ENCODE measurements at regions not wholly inside any gene's neighbourhood (a gene's known extent, or its start where the extent isn't known, plus 50 kb on each side); places are given as distances from the start of the nearest gene placed in this dataset.
"Not testable (repeated sequence)": the region's sequence is repeated elsewhere in the genome, so short reads cannot be mapped to it uniquely, and the experiment has no call there.

DNA sequence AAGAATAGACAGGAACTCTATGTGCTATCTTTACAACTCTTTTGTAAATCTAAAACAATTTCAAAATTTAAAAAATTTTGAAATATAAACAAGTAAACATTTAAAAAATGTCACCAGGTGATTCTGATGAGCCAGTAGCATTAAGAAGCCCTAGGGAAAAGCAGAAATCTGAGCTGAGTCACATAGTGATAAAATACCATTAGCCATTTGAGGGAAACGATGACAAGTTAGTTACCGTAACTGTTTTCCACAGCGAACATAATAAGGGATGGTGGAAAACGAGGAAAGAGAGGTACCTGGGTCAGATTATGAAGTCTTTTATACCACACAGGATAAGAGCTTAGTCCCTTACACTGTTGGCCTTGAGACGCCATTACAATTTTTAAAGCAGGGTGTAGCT, 55.5 kb downstream of the PRR15 start:
- no peak overlapping the region for H3K4me3 ChIP-seq (ENCODE audit: low read depth, low read length)
- no peak for DNase-seq (ENCODE audit: low read depth)

DNA sequence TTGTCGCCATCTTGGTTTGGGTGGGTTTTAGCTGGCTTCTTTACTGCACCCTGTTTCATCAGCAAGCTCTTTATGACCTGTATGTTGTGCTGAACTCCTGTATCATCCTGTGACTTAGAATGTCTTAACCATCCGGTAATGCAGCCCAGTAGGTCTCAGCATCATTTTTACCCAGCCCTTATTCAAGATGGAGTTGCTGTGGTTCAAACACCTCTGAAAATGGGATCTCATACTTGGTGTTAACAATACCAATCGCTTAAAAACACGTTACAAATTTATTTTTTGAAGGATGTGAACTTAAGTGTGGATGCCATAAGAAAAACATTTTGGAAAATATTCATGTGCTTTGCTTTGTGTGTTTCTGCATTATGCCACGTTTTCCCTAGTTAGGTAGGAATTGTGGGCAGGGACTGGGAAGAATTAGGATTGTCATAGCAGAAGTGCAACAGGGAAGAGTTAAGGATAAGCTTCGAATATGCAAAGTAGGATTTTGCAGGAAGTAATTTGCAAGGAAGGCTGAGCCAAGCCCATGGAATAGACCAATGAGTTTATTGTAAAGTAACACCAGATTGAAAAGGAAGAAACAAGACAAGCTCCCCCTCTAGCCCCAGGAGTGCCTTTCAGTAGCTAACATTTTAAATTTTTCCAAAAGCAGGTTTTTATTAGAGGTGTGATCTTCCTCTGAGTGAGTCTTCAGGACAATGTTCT, 56.4 kb downstream of the PRR15 start:
- H3K4me3 ChIP-seq (ENCODE audit: low read depth, low read length) = no peak overlapping the region
- DNase-seq (ENCODE audit: low read depth) = no peak

DNA sequence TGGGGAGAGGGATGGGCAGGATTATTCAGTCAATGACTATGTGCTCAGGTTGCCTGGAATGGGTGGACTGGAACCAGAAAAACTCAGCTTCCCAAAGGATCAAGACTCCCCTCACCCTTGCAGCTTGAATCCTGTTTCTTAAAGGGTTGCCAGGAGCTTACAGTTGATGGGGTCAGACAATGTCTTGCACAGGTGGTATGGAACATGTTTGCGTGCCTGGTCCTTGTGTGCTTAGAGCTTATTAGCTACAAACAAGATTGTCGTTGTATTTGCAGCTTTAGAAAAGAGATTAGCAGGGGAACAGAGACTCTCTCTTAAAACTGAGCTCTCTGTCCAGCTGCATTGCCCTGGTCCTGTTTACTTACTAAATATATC, 56.9 kb downstream of the PRR15 start:
- no peak for DNase-seq (ENCODE audit: low read depth)
- no peak overlapping the region for H3K4me3 ChIP-seq (ENCODE audit: low read depth, low read length)

DNA sequence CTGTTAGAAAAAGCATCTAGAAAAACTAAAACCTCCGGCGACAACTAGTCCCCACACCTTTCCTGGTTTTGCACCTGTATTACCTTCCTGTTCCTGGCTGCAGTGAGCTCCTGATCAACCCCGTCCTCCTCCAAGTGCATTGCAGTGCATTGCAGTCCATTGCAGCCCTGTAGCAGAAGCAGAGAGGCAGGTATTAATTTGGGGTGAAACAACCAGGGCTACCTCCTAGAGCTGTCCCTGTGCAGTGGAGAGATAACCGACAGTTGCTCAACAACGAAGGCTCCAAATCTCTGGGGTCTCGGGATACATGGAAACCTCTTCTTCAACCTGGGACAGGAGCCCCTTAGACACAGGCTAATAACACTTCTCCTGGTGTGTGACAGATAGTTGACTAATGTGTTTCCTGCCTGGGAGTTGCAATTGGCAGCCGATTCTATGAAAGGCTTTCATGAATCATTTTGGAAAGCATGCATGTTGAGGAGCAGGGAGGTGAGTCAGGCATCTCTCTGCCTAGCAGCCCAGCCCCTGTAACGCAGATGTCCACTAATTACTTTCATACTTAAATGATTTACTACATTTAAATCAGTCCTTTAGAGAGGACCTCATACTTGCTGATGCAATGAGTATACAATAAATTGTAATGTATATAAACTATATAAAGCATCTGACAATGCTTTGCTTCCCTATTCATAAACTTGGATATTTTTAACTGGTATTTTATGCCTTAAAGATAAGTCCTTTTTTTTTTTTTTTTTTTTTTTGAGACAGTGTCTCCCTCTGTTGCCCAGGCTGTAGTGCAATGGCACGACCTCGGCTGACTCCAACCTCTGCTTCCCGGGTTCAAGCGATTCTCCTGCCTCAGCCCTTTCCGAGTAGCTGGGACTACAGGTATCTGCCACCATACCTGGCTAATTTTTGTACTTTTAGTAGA, 59.0 kb downstream of the PRR15 start:
- peak; percentile 92 for DNase-seq (ENCODE audit: low read depth)
- H3K4me3 ChIP-seq (ENCODE audit: low read depth, low read length) = no peak overlapping the region

DNA sequence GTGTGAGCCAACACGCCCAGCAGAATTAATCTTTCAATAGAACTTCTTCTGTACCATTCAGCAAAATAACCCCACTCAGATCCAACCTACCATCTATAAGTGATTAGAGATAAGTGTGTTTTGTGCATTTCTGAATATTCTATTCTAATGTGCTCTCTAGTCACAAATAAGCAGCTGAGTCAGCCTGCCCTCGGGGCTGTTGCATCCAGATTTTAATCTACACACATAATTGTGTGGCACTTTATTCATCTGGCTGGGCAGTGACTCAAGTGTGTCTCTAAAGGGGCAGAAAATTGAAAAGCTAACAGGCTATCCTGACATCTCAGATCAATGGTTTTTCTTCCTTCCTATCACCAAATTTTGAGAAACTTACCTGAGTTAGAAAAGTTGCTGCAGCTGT, 60.3 kb downstream of the PRR15 start:
- DNase-seq (ENCODE audit: low read depth) = no peak
- H3K4me3 ChIP-seq (ENCODE audit: low read depth, low read length) = no peak overlapping the region

DNA sequence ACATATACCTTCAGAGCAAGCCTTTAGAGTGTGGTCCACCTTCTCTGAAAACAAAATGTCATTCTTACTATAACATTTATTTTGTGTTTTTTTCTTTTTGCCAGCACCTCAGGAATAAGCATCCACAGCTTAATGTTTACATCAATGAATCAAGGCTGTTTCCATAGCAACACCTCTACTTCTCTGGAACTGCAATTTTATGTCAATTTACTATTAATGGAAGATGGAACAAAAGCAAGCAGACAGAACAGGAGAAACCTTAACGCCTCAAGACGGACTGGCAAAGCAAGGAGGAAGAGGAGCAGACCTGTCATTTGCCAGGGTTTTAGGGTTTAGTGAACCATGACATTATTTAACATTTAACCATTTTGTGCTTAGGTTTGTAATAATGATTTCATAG, 63.1 kb downstream of the PRR15 start:
- DNase-seq (ENCODE audit: low read depth) = no peak
- no peak overlapping the region for H3K4me3 ChIP-seq (ENCODE audit: low read depth, low read length)

DNA sequence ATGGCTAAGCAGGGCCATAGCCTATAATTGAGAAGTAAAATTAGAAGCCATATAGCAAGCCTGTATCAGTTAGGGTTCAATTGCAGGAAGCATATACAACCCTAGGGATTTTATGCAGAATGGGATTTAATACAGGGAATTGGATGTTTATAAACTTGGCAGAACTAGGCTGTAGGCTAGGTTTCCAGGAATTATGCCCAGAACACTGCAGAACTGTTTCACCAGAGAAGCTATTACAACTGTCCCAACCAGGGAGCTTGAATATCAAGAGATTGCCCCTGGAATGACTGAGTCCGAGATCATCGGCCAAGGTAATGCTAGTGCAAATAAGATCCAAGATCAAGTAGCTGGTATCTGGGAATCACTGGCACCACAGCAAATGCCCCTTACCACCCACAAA, 64.0 kb downstream of the PRR15 start:
- DNase-seq (ENCODE audit: low read depth) = no peak
- no peak overlapping the region for H3K4me3 ChIP-seq (ENCODE audit: low read depth, low read length)

GRCh38 chr7:29629507-29629906, 65.9 kb downstream of the PRR15 start:
- DNase-seq (ENCODE audit: low read depth) = no peak
- H3K4me3 ChIP-seq (ENCODE audit: low read depth, low read length) = no peak overlapping the region

DNA sequence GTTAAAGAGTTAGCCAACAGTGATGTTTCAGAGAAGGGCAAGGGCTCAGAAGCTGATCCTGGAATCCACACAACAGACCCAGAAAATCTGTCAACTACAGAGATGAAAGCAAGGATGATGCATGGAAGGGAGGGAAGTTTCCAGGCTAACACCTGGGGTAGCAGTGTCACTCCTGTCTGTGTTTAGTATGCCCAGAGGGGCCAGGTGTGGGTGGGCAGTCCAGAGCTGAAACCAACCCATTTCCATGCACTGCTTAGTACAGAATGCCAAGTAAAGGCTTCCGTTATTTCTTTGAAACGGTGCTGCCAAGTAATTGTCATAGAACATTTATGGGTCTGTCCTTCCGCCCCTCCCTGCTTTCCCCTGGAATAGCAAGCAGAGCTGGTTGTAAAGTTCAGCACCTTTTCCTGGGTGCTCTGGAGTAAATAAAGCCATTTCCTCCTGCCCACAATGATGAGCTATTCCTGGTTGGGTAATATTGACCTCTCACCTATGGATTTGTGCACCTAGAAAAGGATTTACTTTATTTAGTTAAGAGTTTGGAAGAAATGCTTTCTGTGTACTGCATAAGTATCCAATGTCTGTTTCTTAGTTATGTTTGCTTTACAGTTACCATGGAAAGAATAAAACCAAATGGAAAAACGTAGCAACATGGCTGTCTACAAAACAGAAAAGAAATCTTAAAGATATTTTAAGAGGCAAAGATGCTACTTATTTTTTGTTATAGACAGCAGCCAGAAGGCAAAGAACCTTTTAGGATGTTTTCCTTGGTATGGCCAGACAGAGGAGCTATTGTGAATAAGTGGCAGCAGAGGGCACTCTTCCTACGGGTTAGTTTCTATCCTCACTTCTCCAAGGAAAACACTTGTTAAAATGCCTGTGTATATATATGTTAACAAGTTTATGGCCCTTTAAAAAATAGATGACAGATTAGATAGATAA, 71.7 kb downstream of the PRR15 start:
- H3K4me3 ChIP-seq (ENCODE audit: low read depth, low read length); DNase-seq (ENCODE audit: low read depth): not testable (repeated sequence)

- DNase-seq (ENCODE audit: low read depth) = no peak
- no peak overlapping the region for H3K4me3 ChIP-seq (ENCODE audit: low read depth, low read length)
These were observed 72.3 kb downstream of the PRR15 start for GRCh38 chr7:29636009-29636351.

DNA sequence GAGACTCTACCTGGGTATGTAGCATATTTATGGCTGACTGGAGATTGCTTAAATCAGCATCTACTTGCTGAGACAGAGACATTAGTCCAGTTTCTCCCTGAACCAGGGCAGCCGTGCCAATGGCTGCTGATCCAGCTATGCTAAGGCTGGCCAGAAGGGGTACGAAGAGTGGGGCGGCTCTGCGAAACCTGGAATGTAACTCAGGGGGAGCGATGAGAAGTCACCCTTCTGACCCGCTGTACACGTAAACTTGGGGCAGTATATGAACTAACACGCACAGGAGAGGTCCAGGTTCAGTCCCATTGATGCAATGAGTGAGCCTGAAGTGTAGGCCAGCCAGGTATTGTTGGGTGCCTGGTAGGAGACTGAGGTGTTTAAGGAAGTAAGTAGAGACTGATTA, 73.7 kb downstream of the PRR15 start:
- no peak for DNase-seq (ENCODE audit: low read depth)
- H3K4me3 ChIP-seq (ENCODE audit: low read depth, low read length) = no peak overlapping the region

DNA sequence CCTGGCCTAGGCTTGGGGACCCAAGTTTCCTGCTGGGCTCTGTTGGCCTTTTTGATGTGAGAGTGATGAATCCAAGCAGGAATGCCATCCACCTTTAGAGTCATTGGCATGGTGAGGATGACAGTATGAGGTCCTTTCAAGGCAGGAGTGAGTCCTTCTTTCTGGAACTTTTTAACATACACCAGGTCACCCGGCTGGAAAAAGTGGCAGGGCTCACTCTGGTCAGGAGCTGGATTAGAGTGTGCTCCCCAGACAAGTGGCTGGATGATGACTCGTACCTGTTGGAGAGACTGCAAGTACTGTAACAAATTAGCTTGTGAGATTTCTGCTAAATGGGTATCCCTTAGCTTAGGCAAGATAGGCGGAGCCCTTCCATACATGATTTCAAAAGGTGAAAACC, 75.2 kb downstream of the PRR15 start:
- not testable (repeated sequence) for H3K4me3 ChIP-seq (ENCODE audit: low read depth, low read length); DNase-seq (ENCODE audit: low read depth)

GRCh38 chr7:29639386-29639785, 75.8 kb downstream of the PRR15 start:
- no peak for DNase-seq (ENCODE audit: low read depth)
- no peak overlapping the region for H3K4me3 ChIP-seq (ENCODE audit: low read depth, low read length)

- no peak for DNase-seq (ENCODE audit: low read depth)
- no peak overlapping the region for H3K4me3 ChIP-seq (ENCODE audit: low read depth, low read length)
These were observed 76.4 kb downstream of the PRR15 start for GRCh38 chr7:29639886-29640595.

DNA sequence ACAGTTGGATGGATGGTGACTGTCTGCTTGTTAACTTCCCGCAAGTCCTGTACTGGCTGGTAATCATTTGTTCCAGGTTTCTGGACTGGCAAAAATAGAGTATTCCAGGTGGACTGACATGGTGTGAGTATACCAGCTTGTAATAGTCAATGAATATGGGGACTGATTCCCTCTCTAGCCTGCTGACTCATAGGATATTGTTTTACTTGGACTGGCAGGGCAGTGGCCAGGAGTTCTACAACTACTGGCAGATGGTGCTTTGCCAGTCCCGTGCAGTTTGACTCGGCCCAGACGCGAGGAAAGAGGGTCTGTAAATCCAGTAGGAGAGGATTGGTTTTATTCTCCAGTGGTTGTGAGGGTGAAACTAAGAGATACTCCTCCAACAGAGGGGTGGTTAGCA, 78.0 kb downstream of the PRR15 start:
- DNase-seq (ENCODE audit: low read depth) = no peak
- H3K4me3 ChIP-seq (ENCODE audit: low read depth, low read length) = no peak overlapping the region

GRCh38 chr7:29642494-29643155, 79.0 kb downstream of the PRR15 start:
- H3K4me3 ChIP-seq (ENCODE audit: low read depth, low read length) = no peak overlapping the region
- peak; percentile 19 for DNase-seq (ENCODE audit: low read depth)

GRCh38 chr7:29646116-29646515, 82.5 kb downstream of the PRR15 start:
- H3K4me3 ChIP-seq (ENCODE audit: low read depth, low read length); DNase-seq (ENCODE audit: low read depth): not testable (repeated sequence)

- no peak for DNase-seq (ENCODE audit: low read depth)
- no peak overlapping the region for H3K4me3 ChIP-seq (ENCODE audit: low read depth, low read length)
These were observed 83.5 kb downstream of the PRR15 start for GRCh38 chr7:29647020-29647654.
